SK-N-SH (cell line): ENCODE measurements at regions not wholly inside any gene's neighbourhood (a gene's known extent, or its start where the extent isn't known, plus 50 kb on each side); places are given as distances from the start of the nearest gene placed in this dataset.

Source experiments
- CTCF ChIA-PET: fragments of 300-600, 350-600 bp; formaldehyde crosslinking; extraction: SDS; loops from one replicate; lab custom pipeline; 2021; lab: Yijun Ruan, JAX
- POLR2A ChIA-PET: fragments of 350-600 bp; sonication (Branson Sonifier 250); formaldehyde crosslinking; extraction: SDS; loops from one replicate; lab custom pipeline; 2020; ENCODE audit warnings: antibody characterized with exemption, inconsistent platforms; lab: Yijun Ruan, JAX
- DNase-seq: peaks from one replicate; pipeline ENCODE4 v3.0.0; 2012
- H2AFZ ChIP-seq: fragments of 200-600 bp; sonication (generic); 2 replicates; pipeline ENCODE4 v1.8.1; 2016; ENCODE audit warnings: antibody characterized with exemption, mild to moderate bottlenecking, low read depth
- H3F3A ChIP-seq: fragments of 200-600 bp; sonication (generic); replicated peaks from 2 replicates; pipeline ENCODE3; 2016; ENCODE audit warnings: antibody characterized with exemption, mild to moderate bottlenecking; ENCODE audit not compliant: insufficient read depth
- H3K27ac ChIP-seq, 2 experiments: fragments of 200-500 bp in 1 of 2; fragments of 200-600 bp in 1 of 2; sonication (Bioruptor generic) in 1 of 2; sonication (generic), shearing (Covaris generic) in 1 of 2; 2 replicates each; pipeline versions ENCODE4 v1.5.1 to v1.6.1; 2014 to 2016; ENCODE audit warnings: low read depth in 2 of 2, inconsistent platforms in 1 of 2, low read length in 1 of 2, mild to moderate bottlenecking in 1 of 2, mixed read lengths in 1 of 2
- H3K27me3 ChIP-seq: fragments of 200-600 bp; sonication (generic), shearing (Covaris generic); 2 replicates; pipeline ENCODE4 v1.6.1; 2016; ENCODE audit warnings: mixed run types; ENCODE audit not compliant: insufficient read depth
- H3K36me3 ChIP-seq, 2 experiments: fragments of 200-500 bp in 1 of 2; fragments of 200-600 bp in 1 of 2; sonication (Bioruptor generic) in 1 of 2; sonication (generic) in 1 of 2; replicated peaks in 1 of 2; 2 replicates each; pipeline versions ENCODE3 to v1.5.1; 2014 to 2016; ENCODE audit warnings: low read length in 1 of 2, mild to moderate bottlenecking in 1 of 2; ENCODE audit not compliant: insufficient read depth in 2 of 2, control insufficient read depth in 1 of 2
- H3K4me1 ChIP-seq, 2 experiments: fragments of 200-500 bp in 1 of 2; fragments of 200-600 bp in 1 of 2; sonication (Bioruptor generic) in 1 of 2; sonication (generic), shearing (Covaris generic) in 1 of 2; 2 replicates each; pipeline versions ENCODE4 v1.5.1 to v1.6.1; 2014 to 2016; ENCODE audit warnings: low read depth in 1 of 2, low read length in 1 of 2, mixed run types in 1 of 2; ENCODE audit not compliant: insufficient read depth in 2 of 2, control insufficient read depth in 1 of 2
- H3K4me2 ChIP-seq: fragments of 200-600 bp; sonication (generic), shearing (Covaris generic); 2 replicates; pipeline ENCODE4 v1.6.1; 2017; ENCODE audit warnings: mixed run types
- H3K4me3 ChIP-seq, 2 experiments: fragments of 200-500 bp in 1 of 2; fragments of 200-600 bp in 1 of 2; sonication (Bioruptor generic) in 1 of 2; sonication (generic), shearing (Covaris generic) in 1 of 2; 2 replicates each; pipeline versions ENCODE4 v1.5.1 to v1.8.1; 2014 to 2016; ENCODE audit warnings: low read depth in 2 of 2, inconsistent platforms in 1 of 2, low read length in 1 of 2, mild to moderate bottlenecking in 1 of 2, mixed read lengths in 1 of 2, moderate library complexity in 1 of 2
- H3K79me2 ChIP-seq: fragments of 200-600 bp; sonication (generic); 2 replicates; pipeline ENCODE4 v1.8.1; 2017; ENCODE audit warnings: mild to moderate bottlenecking; ENCODE audit not compliant: insufficient read depth
- H3K9ac ChIP-seq: fragments of 200-600 bp; sonication (generic); 2 replicates; pipeline ENCODE4 v1.6.1; 2017; ENCODE audit warnings: mixed run types
- H3K9me2 ChIP-seq: fragments of 200-600 bp; sonication (generic); 2 replicates; pipeline ENCODE4 v1.6.1; 2017; ENCODE audit warnings: mixed run types
- H3K9me3 ChIP-seq: fragments of 200-600 bp; sonication (generic); 2 replicates; pipeline ENCODE4 v1.6.1; 2017; ENCODE audit warnings: mixed run types, mild to moderate bottlenecking, moderate library complexity
- H4K20me1 ChIP-seq: fragments of 200-600 bp; sonication (generic); 2 replicates; pipeline ENCODE4 v1.6.1; 2017; ENCODE audit warnings: mild to moderate bottlenecking, mixed run types; ENCODE audit not compliant: insufficient read depth
- CHD2 ChIP-seq: fragments of 150-350 bp; IDR thresholded peaks from 2 replicates; pipeline ENCODE4 v1.6.1; 2018; ENCODE audit warnings: low read length; ENCODE audit not compliant: partially characterized antibody
- EP300 ChIP-seq, 2 experiments: IDR thresholded peaks; 2 replicates each; pipeline versions ENCODE4 v1.4.0 to v1.6.1; 2012; ENCODE audit warnings: borderline replicate concordance in 1 of 2, low read depth in 1 of 2, low read length in 1 of 2
- EZH2phosphoT487 ChIP-seq: fragments of 200-600 bp; sonication (generic); IDR thresholded peaks from 2 replicates; pipeline ENCODE4 v1.6.1; 2017; ENCODE audit warnings: low read depth, mixed run types, mild to moderate bottlenecking, antibody characterized with exemption, moderate library complexity, borderline replicate concordance
- FOXM1 ChIP-seq: IDR thresholded peaks from 2 replicates; pipeline ENCODE4 v1.4.0; 2012; ENCODE audit warnings: low read depth, mild to moderate bottlenecking
- IRF3 ChIP-seq: fragments of 150-350 bp; IDR thresholded peaks from 2 replicates; pipeline ENCODE4 v1.6.1; 2016; ENCODE audit warnings: mild to moderate bottlenecking, low read depth, low read length
- JUND ChIP-seq: IDR thresholded peaks from 2 replicates; pipeline ENCODE4 v1.4.0; 2012
- MAX ChIP-seq: IDR thresholded peaks from 2 replicates; pipeline ENCODE4 v1.4.0; 2012; ENCODE audit warnings: low read depth
- NFIC ChIP-seq: IDR thresholded peaks from 2 replicates; pipeline ENCODE4 v1.4.0; 2012; ENCODE audit warnings: borderline replicate concordance
- PBX3 ChIP-seq: IDR thresholded peaks from 2 replicates; pipeline ENCODE4; 2012
- POLR2AphosphoS5 ChIP-seq: IDR thresholded peaks from 2 replicates; pipeline ENCODE4 v1.6.1; 2012; ENCODE audit warnings: low read depth, low read length
- RFX5 ChIP-seq: IDR thresholded peaks from 2 replicates; pipeline ENCODE4 v1.6.1; 2012; ENCODE audit warnings: mild to moderate bottlenecking, improper control_type of control experiment, low read length
- SIN3A ChIP-seq: IDR thresholded peaks from 2 replicates; pipeline ENCODE4 v1.6.1; 2012; ENCODE audit warnings: low read depth, mild to moderate bottlenecking, low read length, moderate library complexity, borderline replicate concordance
- USF2 ChIP-seq: fragments of 150-350 bp; IDR thresholded peaks from 2 replicates; pipeline ENCODE4 v1.6.1; 2017; ENCODE audit warnings: antibody characterized with exemption, low read length, low read depth, borderline replicate concordance
- ZBTB33 ChIP-seq: IDR thresholded peaks from 2 replicates; pipeline ENCODE4 v1.4.0; 2012; ENCODE audit warnings: low read depth, borderline replicate concordance
- WGBS: methylation state at CpG from one replicate; pipeline ENCODE4 v1.1.6; 2017; ENCODE audit warnings: low lambda C conversion rate; 5-methylcytosine and 5-hydroxymethylcytosine counted together

- Histone ChIP-seq H3K36me3 (no peaks in the 10 kb centered on the region), H2AFZ (no peak overlapping the region), H3K79me2 (no peaks in the 10 kb centered on the region), H3K4me3 (no peak overlapping the region), H3K4me2 (no peak overlapping the region), H3K4me1 (peaks cover 0 to 27% of the 10 kb centered on the region in 2 experiments; a peak in 2 of 4 replicates), H3K9me2 (no peaks in the 10 kb centered on the region), H3K27ac (no peak overlapping the region), H3K27me3 (peaks cover 54% of the 10 kb centered on the region), H4K20me1 (no peaks in the 10 kb centered on the region), H3F3A (no peaks in the 10 kb centered on the region), H3K9ac (no peak overlapping the region), H3K9me3 (no peaks in the 10 kb centered on the region)
- no peak for DNase-seq
- ChIA-PET POLR2A (no interaction called here), CTCF (interaction anchor here (1.5 to 34.2 kb wide), 5 partner anchors 8 to 227 kb away, joined by 5 to 571 read pairs (median 17); no protein-coding TSS in a partner anchor)
- TF ChIP-seq SIN3A (no peak), RFX5 (no peak), EZH2phosphoT487 (no peak), ZBTB33 (no peak)
- 58% methylated on average over 21 of the region's 21 CpGs for WGBS
Measured at GRCh38 chr17:79164913-79165695, 90.5 kb downstream of the ENGASE start.

- no peak overlapping the region for H3K4me3 ChIP-seq
- H3K27ac ChIP-seq, result no peak overlapping the region
- DNase-seq, result no peak
- H2AFZ ChIP-seq, result no peak overlapping the region
- H3K9ac ChIP-seq, result no peak overlapping the region
- WGBS, result 82% methylated on average over 11 of the region's 16 CpGs
- no peak for TF ChIP-seq PBX3
- TF ChIP-seq USF2, result no peak
- no peak for TF ChIP-seq FOXM1
- no peak for TF ChIP-seq IRF3
- TF ChIP-seq NFIC, result no peak
- TF ChIP-seq JUND, result no peak
- TF ChIP-seq POLR2AphosphoS5, result no peak
- no peak for TF ChIP-seq EP300 (IDR thresholded peaks at IDR 0.05; ENCODE audit: borderline replicate concordance in 1 of 2, low read depth in 1 of 2, low read length in 1 of 2)
- TF ChIP-seq MAX, result no peak
- no peak for TF ChIP-seq CHD2
- H3K9me2 ChIP-seq, result no peaks in the 10 kb centered on the region
- peaks cover 51% of the 10 kb centered on the region for H3K27me3 ChIP-seq
- no peak overlapping the region for H3K4me2 ChIP-seq
- no peaks in the 10 kb centered on the region for H3F3A ChIP-seq
- H4K20me1 ChIP-seq, result no peaks in the 10 kb centered on the region
- peaks cover 0 to 34% of the 10 kb centered on the region in 2 experiments; a peak in 2 of 4 replicates for H3K4me1 ChIP-seq
- H3K79me2 ChIP-seq, result no peaks in the 10 kb centered on the region
- CTCF ChIA-PET, result interaction anchor here (0.9 to 34.2 kb wide), 8 partner anchors 9 to 237 kb away, joined by 3 to 571 read pairs (median 12); no protein-coding TSS in a partner anchor
- no peaks in the 10 kb centered on the region for H3K36me3 ChIP-seq
- H3K9me3 ChIP-seq, result no peaks in the 10 kb centered on the region
- POLR2A ChIA-PET, result no interaction called here
Measured at GRCh38 chr17:79164408-79164807, 89.8 kb downstream of the ENGASE start.
